ENCODE measurements at regions not wholly inside any gene's neighbourhood (a gene's known extent, or its start where the extent isn't known, plus 50 kb on each side); places are given as distances from the start of the nearest gene placed in this dataset.

DNA sequence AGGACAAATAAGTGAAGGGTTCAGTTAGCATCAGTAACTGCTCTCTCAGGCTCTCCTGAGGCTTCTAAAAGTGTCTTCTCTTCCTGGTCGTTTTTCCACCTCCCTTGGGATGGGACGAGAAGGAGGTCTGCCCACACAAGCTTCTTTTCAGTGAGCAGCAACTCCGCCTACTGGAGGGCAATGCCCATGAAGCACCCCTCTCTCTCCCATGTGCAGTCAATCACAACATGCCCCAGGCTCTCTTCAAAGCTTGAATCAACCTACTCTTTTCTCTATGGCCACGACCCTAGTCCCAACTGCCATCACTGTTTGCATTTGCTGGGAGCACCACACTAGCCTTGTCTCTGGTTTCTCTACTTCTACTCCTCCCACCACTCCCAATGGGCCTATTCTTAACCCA, 135.6 kb downstream of the RPS24 start:
- Histone ChIP-seq H3K4me1 (ENCODE audit: insufficient read depth) (no peaks in the 10 kb centered on the region), H3K4me3 (no peak overlapping the region), H3K27me3 (no peaks in the 10 kb centered on the region), H3K36me3 (no peaks in the 10 kb centered on the region), H3K9me3 (no peaks in the 10 kb centered on the region), H3K27ac (no peak overlapping the region)
- intact Hi-C loops (cut with DNase I), result no loop called here
- WGBS, 3 donors, result 71 to 79% (median 74%) methylated on average over 4 of the region's 4 CpGs
- TF ChIP-seq EP300 (IDR thresholded peaks at IDR 0.05), result no peak
- TF ChIP-seq POLR2A (IDR thresholded peaks at IDR 0.05), result no peak
- TF ChIP-seq, protein P1, sequence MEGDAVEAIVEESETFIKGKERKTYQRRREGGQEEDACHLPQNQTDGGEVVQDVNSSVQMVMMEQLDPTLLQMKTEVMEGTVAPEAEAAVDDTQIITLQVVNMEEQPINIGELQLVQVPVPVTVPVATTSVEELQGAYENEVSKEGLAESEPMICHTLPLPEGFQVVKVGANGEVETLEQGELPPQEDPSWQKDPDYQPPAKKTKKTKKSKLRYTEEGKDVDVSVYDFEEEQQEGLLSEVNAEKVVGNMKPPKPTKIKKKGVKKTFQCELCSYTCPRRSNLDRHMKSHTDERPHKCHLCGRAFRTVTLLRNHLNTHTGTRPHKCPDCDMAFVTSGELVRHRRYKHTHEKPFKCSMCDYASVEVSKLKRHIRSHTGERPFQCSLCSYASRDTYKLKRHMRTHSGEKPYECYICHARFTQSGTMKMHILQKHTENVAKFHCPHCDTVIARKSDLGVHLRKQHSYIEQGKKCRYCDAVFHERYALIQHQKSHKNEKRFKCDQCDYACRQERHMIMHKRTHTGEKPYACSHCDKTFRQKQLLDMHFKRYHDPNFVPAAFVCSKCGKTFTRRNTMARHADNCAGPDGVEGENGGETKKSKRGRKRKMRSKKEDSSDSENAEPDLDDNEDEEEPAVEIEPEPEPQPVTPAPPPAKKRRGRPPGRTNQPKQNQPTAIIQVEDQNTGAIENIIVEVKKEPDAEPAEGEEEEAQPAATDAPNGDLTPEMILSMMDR (IDR thresholded peaks at IDR 0.05), result no peak
- DNase-seq, result no peak

DNA sequence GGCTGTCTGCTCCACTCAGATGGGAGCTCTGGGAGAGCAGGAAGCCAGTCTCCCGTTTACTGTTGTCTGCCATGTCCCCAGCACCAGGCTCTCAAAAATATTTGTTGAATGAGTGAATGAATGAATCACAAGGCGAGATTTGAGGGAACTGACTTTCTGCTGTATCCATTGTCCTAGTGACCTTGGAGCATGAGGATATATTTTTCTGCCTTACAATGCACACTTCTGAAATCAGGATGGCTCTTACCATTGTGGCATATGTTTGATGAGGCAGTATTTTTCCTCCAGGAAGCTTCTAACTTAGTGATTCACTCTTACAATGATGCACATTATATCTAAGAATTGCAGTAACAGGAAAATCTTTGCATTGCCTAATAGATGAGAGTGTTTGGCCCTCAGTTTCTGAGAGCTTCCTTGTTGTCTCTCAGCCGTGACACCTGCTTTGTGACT, 136.4 kb downstream of the RPS24 start:
- Histone ChIP-seq H3K4me1 (ENCODE audit: insufficient read depth) (no peaks in the 10 kb centered on the region), H3K36me3 (no peaks in the 10 kb centered on the region), H3K9me3 (no peaks in the 10 kb centered on the region), H3K27me3 (no peaks in the 10 kb centered on the region), H3K4me3 (no peak overlapping the region), H3K27ac (no peak overlapping the region)
- 84 to 92% (median 86%) methylated on average over 3 of the region's 3 CpGs for WGBS, 3 donors
- DNase-seq, result no peak
- no peak for TF ChIP-seq POLR2A (IDR thresholded peaks at IDR 0.05)
- TF ChIP-seq, protein P1 (IDR thresholded peaks at IDR 0.05), result no peak
- intact Hi-C loops (cut with DNase I), result no loop called here

DNA sequence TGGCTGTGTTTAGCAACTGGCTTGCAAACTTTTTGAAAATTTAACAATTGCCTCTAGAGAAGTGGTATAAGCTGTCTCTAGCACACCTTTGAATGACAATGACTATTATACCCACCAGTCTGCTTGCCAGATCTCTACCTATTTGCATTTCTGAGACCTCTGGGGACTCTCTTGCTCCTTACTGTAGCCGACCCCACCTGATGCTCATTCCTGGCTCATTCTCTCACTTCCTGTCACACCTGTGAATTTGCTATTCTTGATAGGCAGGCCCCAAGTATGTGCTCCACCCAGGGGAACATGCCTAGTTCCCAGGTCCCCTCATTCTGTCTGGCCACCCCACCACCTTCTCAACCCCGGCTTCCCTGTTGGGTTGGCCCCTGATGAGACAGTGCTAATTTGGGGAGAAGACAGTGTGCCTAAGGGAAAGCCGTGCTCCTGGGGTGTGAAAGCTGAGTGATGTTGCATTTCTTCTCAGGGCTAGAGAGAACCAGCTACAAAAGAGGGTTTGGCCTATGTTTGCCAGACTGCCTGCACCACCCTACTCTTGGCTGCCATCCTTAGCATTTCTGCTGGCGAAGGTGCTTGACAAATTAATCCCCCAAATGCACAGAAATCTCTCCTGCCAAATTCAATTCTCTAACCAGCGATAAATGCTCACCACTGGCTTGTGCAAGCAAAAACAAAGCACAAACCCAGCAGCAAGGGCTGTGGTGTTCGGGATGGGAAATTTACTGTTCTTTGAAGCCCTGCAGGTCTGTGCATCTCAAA, 138.2 kb downstream of the RPS24 start:
- TF ChIP-seq POLR2A (IDR thresholded peaks at IDR 0.05) (no peak), EP300 (IDR thresholded peaks at IDR 0.05) (no peak)
- TF ChIP-seq, protein P1 (IDR thresholded peaks at IDR 0.05), result no peak
- Histone ChIP-seq H3K27ac (no peak overlapping the region), H3K27me3 (no peaks in the 10 kb centered on the region), H3K4me3 (no peak overlapping the region), H3K9me3 (no peaks in the 10 kb centered on the region), H3K4me1 (ENCODE audit: insufficient read depth) (no peaks in the 10 kb centered on the region), H3K36me3 (no peaks in the 10 kb centered on the region)
- intact Hi-C loops (cut with DNase I), result no loop called here
- WGBS, 3 donors, result 87 to 93% (median 90%) methylated on average over 6 of the region's 6 CpGs
- DNase-seq, result no peak

DNA sequence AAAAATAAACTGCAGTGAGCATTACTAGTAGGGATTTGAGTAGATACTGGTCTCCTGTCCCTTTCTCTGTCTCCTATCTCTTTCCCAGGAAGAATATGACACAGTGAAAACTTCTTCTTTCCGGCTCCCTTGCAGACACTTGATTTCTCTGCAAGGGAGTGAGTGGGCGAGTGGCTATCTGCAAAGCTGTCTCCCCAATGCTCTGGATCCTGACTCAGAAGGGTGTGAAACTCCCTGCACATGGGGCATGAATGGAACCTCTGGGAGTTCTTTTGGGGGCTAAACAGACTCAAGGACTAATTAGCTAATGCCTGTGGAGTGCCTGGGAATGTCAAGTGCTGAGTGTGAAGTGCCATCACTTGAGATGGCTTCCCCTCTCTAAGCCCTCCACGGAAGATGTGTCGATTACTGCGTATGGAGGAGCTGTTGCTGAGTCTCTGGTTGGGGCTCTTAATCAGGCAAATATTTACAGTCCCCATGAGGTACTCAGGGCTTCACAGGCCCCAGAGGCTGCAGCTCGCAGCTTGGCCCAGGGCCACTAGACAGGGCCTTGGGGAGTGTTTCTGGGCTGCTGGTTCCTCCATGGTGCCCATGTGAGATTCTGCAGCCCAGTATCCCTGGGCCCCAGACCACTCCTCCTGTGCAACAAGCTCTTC, 139.8 kb downstream of the RPS24 start:
- no peak for TF ChIP-seq POLR2A (IDR thresholded peaks at IDR 0.05)
- TF ChIP-seq EP300 (IDR thresholded peaks at IDR 0.05), result no peak
- TF ChIP-seq, protein P1 (IDR thresholded peaks at IDR 0.05), result no peak
- Histone ChIP-seq H3K27me3 (no peaks in the 10 kb centered on the region), H3K36me3 (no peaks in the 10 kb centered on the region), H3K9me3 (no peaks in the 10 kb centered on the region), H3K4me1 (ENCODE audit: insufficient read depth) (no peaks in the 10 kb centered on the region), H3K27ac (no peak overlapping the region), H3K4me3 (no peak overlapping the region)
- WGBS, 3 donors, result 91 to 93% (median 93%) methylated on average over 6 of the region's 6 CpGs
- no peak for DNase-seq
- intact Hi-C loops (cut with DNase I), result no loop called here
